ENCODE measurements at regions not wholly inside any gene's neighbourhood (a gene's known extent, or its start where the extent isn't known, plus 50 kb on each side); places are given as distances from the start of the nearest gene placed in this dataset.

DNA sequence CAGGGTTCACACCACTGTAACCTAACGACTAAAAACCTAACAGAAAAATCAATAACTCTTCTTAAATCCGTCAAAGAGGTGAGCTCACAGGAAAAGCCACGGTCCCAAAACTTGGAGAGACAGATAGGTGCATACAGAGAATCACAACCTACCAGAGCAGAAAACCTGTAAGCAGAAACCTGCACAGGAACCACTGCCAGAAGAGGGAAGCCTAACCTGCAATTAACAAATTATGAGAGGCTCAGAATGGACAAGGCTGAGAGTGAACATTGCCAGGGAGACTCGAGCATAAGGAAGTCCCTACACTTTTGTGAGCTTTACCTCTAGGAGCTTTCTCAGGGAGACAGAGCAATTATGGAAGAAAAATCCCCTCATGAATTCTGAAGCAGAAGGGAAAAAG is 156.2 kb upstream of the NETO1 start:
- no peak overlapping the region for H3K27ac Mint-ChIP-seq
- H3K27me3 Mint-ChIP-seq (ENCODE audit: insufficient read depth) = no peaks in the 10 kb centered on the region
- Histone ChIP-seq H3K4me1 (ENCODE audit: control insufficient read depth, insufficient read depth, low read length) (no peaks in the 10 kb centered on the region), H3K27ac (ENCODE audit: low read depth, low read length) (no peak overlapping the region), H3K9me3 (ENCODE audit: control insufficient read depth, low read length) (no peaks in the 10 kb centered on the region), H3K4me3 (ENCODE audit: low read length) (no peak overlapping the region), H3K27me3 (ENCODE audit: control insufficient read depth, insufficient read depth, low read length, poor library complexity, severe bottlenecking) (no peaks in the 10 kb centered on the region), H3K9ac (ENCODE audit: extremely low read depth, low read length, poor library complexity, severe bottlenecking) (no peak overlapping the region), H3K36me3 (ENCODE audit: control insufficient read depth, insufficient read depth, low read length) (no peaks in the 10 kb centered on the region)
- TF ChIP-seq, protein P1, sequence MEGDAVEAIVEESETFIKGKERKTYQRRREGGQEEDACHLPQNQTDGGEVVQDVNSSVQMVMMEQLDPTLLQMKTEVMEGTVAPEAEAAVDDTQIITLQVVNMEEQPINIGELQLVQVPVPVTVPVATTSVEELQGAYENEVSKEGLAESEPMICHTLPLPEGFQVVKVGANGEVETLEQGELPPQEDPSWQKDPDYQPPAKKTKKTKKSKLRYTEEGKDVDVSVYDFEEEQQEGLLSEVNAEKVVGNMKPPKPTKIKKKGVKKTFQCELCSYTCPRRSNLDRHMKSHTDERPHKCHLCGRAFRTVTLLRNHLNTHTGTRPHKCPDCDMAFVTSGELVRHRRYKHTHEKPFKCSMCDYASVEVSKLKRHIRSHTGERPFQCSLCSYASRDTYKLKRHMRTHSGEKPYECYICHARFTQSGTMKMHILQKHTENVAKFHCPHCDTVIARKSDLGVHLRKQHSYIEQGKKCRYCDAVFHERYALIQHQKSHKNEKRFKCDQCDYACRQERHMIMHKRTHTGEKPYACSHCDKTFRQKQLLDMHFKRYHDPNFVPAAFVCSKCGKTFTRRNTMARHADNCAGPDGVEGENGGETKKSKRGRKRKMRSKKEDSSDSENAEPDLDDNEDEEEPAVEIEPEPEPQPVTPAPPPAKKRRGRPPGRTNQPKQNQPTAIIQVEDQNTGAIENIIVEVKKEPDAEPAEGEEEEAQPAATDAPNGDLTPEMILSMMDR (conservative IDR thresholded peaks at IDR 0.05) = no peak
- DNase-seq = no peak
- peaks cover 21% of the 10 kb centered on the region for H3K9me3 Mint-ChIP-seq
- H3K36me3 Mint-ChIP-seq (ENCODE audit: low read depth) = no peaks in the 10 kb centered on the region
- no peak overlapping the region for H3K4me3 Mint-ChIP-seq
- H3K4me1 Mint-ChIP-seq = peaks cover 6% of the 10 kb centered on the region
- WGBS, 2 experiments (ENCODE audit: insufficient coverage in 1 of 2, insufficient read length in 1 of 2) = 76 to 86% methylated on average over 2 to 4 of the region's 4 CpGs

DNA sequence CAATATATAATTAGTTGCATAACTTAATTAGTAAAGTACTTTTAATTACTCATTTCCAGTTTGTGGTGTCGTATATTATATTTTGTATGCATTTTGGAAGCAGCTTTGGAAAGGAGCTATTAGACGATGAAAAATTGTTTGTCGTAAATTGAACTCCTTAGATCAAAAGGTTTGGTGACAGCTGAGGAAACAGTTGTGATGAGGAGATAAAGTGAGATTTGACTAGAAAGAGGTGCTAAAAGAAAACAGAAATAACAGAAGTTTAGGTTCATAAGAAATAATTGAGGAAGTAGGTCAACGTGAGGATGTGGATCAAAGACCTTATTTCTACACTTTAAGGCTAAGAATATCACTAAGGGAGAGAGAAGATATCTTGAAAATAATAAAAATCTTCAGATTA is 141.9 kb upstream of the NETO1 start:
- H3K4me3 ChIP-seq (ENCODE audit: low read length) = no peak overlapping the region
- H3K9ac ChIP-seq (ENCODE audit: extremely low read depth, low read length, poor library complexity, severe bottlenecking) = no peak overlapping the region
- no peaks in the 10 kb centered on the region for H3K36me3 ChIP-seq (ENCODE audit: control insufficient read depth, insufficient read depth, low read length)
- no peaks in the 10 kb centered on the region for H3K27me3 ChIP-seq (ENCODE audit: control insufficient read depth, insufficient read depth, low read length, poor library complexity, severe bottlenecking)
- Mint-ChIP-seq H3K27ac (no peak overlapping the region), H3K4me1 (no peaks in the 10 kb centered on the region), H3K36me3 (ENCODE audit: low read depth) (no peaks in the 10 kb centered on the region), H3K9me3 (no peaks in the 10 kb centered on the region), H3K4me3 (no peak overlapping the region), H3K27me3 (ENCODE audit: insufficient read depth) (no peaks in the 10 kb centered on the region)
- no peaks in the 10 kb centered on the region for H3K9me3 ChIP-seq (ENCODE audit: control insufficient read depth, low read length)
- no peak overlapping the region for H3K27ac ChIP-seq (ENCODE audit: low read depth, low read length)
- DNase-seq = no peak
- H3K4me1 ChIP-seq (ENCODE audit: control insufficient read depth, insufficient read depth, low read length) = no peaks in the 10 kb centered on the region
- 71 to 100% methylated on average over 2 to 4 of the region's 4 CpGs for WGBS, 2 experiments (ENCODE audit: insufficient coverage in 1 of 2, insufficient read length in 1 of 2)
- TF ChIP-seq, protein P1 (conservative IDR thresholded peaks at IDR 0.05) = no peak

DNA sequence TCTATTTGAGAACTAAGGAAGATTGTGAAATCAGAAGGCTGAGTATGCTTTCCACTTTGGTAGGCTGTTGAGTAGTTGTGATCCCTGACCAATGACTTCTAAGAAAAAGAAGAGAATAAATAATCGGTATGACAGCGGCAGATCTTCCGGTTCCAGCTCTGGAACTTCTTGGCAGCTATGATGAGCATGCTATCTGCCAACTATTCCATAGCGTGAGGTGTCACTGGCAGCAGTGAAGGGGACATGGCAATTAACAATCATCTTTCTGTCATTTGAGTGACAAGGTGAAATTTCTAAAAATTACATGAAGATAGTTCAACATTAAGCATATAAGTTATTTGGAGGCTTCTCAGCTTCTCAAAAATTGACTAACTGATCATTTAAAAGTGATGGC is 140.1 kb upstream of the NETO1 start:
- TF ChIP-seq, protein P1 (conservative IDR thresholded peaks at IDR 0.05) = no peak
- no peaks in the 10 kb centered on the region for H3K4me1 Mint-ChIP-seq
- no peaks in the 10 kb centered on the region for H3K9me3 ChIP-seq (ENCODE audit: control insufficient read depth, low read length)
- no peak for DNase-seq
- H3K4me3 ChIP-seq (ENCODE audit: low read length) = no peak overlapping the region
- H3K4me1 ChIP-seq (ENCODE audit: control insufficient read depth, insufficient read depth, low read length) = no peaks in the 10 kb centered on the region
- no peaks in the 10 kb centered on the region for H3K36me3 Mint-ChIP-seq (ENCODE audit: low read depth)
- H3K27ac ChIP-seq (ENCODE audit: low read depth, low read length) = no peak overlapping the region
- no peaks in the 10 kb centered on the region for H3K36me3 ChIP-seq (ENCODE audit: control insufficient read depth, insufficient read depth, low read length)
- no peaks in the 10 kb centered on the region for H3K27me3 ChIP-seq (ENCODE audit: control insufficient read depth, insufficient read depth, low read length, poor library complexity, severe bottlenecking)
- no peaks in the 10 kb centered on the region for H3K9me3 Mint-ChIP-seq
- WGBS, 2 experiments (ENCODE audit: insufficient coverage in 1 of 2, insufficient read length in 1 of 2) = 89% methylated on average over 4 of the region's 4 CpGs; no CpG with 5 or more reads in 1 of the 2 experiments
- no peak overlapping the region for H3K4me3 Mint-ChIP-seq
- H3K9ac ChIP-seq (ENCODE audit: extremely low read depth, low read length, poor library complexity, severe bottlenecking) = no peak overlapping the region
- H3K27me3 Mint-ChIP-seq (ENCODE audit: insufficient read depth) = no peaks in the 10 kb centered on the region
- no peak overlapping the region for H3K27ac Mint-ChIP-seq
